ENCODE measurements at regions not wholly inside any gene's neighbourhood (a gene's known extent, or its start where the extent isn't known, plus 50 kb on each side); places are given as distances from the start of the nearest gene placed in this dataset.

DNA sequence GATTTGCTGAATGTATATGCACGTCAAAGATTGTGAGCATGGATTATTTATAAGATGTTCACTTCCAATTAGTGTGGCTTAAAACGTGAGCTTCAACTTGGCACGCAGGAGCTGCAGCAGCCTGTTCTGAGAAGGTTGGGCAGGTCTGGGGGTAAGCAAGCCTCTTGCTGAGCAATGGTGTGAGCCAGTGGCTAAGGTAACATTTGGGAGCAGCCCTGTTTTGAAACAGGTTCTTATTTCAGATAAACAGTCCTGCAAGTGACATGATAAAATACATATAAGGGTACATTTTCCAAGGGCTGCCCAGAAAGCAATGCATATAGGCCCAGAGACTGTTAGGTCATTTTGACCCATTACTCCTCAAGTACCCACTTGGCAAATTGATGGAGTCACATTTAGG is 415.3 kb downstream of the ZNF521 start (continued):
- no peak for TF ChIP-seq ASH2L (IDR thresholded peaks at IDR 0.05; ENCODE audit: low read length)
